ENCODE measurements at regions not wholly inside any gene's neighbourhood (a gene's known extent, or its start where the extent isn't known, plus 50 kb on each side); places are given as distances from the start of the nearest gene placed in this dataset.
A peak's percentile ranks its signal among the peaks of the same experiment; 100 is the strongest.

- H3K27ac ChIP-seq: peak overlapping the region; percentile 76
- TF ChIP-seq, protein P1, sequence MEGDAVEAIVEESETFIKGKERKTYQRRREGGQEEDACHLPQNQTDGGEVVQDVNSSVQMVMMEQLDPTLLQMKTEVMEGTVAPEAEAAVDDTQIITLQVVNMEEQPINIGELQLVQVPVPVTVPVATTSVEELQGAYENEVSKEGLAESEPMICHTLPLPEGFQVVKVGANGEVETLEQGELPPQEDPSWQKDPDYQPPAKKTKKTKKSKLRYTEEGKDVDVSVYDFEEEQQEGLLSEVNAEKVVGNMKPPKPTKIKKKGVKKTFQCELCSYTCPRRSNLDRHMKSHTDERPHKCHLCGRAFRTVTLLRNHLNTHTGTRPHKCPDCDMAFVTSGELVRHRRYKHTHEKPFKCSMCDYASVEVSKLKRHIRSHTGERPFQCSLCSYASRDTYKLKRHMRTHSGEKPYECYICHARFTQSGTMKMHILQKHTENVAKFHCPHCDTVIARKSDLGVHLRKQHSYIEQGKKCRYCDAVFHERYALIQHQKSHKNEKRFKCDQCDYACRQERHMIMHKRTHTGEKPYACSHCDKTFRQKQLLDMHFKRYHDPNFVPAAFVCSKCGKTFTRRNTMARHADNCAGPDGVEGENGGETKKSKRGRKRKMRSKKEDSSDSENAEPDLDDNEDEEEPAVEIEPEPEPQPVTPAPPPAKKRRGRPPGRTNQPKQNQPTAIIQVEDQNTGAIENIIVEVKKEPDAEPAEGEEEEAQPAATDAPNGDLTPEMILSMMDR (conservative IDR thresholded peaks at IDR 0.05): peak; percentile 89
Observed at GRCh38 chr9:93827545-93828330, 127.4 kb downstream of the BARX1 start.

GRCh38 chr9:93826905-93827544, 128.1 kb downstream of the BARX1 start:
- TF ChIP-seq, protein P1 (conservative IDR thresholded peaks at IDR 0.05): no peak
- peak overlapping the region; percentile 76 for H3K27ac ChIP-seq

DNA sequence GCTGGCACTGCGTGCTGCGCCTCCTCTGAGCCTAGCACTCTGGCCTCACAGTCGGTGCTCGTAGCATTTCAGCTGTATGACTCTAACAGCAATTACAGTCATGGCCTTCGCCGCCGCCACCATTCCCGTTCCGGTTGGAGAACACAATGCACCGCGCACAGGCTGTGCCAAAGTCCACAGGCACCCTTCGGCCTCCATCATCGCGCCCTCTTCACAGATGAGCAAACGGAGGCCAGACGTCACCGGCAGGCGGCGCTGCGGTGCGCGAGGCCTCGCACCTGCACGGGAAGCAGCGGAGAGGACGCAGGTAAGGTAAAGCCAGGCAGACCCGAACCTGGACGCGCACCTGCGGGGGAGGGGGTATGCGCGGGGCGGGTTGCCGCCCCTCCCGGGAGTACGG, 128.9 kb downstream of the BARX1 start:
- no peak overlapping the region for H3K27ac ChIP-seq
- TF ChIP-seq, protein P1 (conservative IDR thresholded peaks at IDR 0.05): no peak

- H3K27ac ChIP-seq: no peak overlapping the region
- TF ChIP-seq, protein P1 (conservative IDR thresholded peaks at IDR 0.05): no peak
Observed at GRCh38 chr9:93825348-93826115, 129.6 kb downstream of the BARX1 start.

DNA sequence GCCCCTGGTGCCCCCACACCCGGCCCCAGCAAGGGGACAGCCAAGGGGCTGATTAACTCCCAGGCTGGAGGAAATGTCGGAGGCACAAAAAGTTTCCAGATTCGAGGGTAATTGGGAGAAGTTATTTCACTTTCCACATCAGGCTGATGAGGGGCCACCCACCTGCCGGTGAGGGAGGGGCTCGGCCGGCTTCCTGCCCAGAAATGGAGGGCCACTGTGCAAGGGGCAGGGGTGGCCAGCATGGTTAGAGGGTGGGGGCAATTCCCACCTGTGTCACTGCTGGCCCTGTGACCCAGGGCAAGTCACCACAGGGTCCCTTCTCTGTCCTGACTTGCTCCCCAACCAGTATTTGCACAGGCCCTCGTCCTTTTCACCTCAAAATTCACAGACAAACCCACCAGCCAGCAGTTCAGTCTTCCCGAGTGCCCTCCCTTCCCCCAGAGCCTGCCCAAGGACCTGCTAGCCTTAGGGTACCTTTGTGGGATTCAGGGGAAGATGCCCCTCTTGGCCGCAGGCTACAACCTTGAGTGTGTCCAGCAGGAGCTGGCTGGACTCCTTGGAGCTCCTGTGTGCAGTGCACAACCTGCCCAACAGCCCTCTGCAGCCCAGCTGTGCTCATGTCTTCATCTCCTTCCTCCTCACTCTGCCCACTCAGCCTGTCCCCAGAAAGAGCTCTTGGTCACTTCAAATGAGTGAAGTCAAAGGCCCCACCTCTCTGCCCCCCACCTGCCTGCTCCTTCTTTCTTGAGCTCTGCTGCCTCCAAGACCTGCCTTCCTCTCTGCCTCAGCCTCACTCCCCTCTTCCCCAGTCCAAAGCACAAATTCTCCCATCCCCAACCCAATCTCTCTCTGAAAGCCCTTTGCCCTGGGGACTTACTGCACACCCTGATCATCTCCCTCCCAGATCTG, 130.5 kb downstream of the BARX1 start:
- TF ChIP-seq, protein P1 (conservative IDR thresholded peaks at IDR 0.05): no peak
- no peak overlapping the region for H3K27ac ChIP-seq

GRCh38 chr9:93823245-93824072, 131.7 kb downstream of the BARX1 start:
- H3K27ac ChIP-seq: no peak overlapping the region
- TF ChIP-seq, protein P1 (conservative IDR thresholded peaks at IDR 0.05): no peak

All from VCaP (cell line).